Left lung (tissue), 4 donors: ENCODE measurements at regions not wholly inside any gene's neighbourhood (a gene's known extent, or its start where the extent isn't known, plus 50 kb on each side); places are given as distances from the start of the nearest gene placed in this dataset.

ENCODE experiments used
- ATAC-seq: fragments of 200-7000 bp; cut with Tn5 transposase; one replicate; pipeline ENCODE4 v1.9.1; 2020; ENCODE audit warnings: moderate library complexity
- DNase-seq, 4 donors: peaks; one replicate each; pipeline ENCODE4 v3.0.0-alpha.2; 2013 to 2020
- H3K27ac ChIP-seq, 2 donors: fragments of 200-600 bp; sonication (generic) in 1 of 2; one replicate each; pipeline versions ENCODE4 v1.5.0 to v1.8.0; 2020 to 2021
- H3K27me3 ChIP-seq, 2 donors: fragments of 200-600 bp; sonication (generic) in 1 of 2; one replicate each; pipeline versions ENCODE4 v1.5.0 to v1.8.0; 2020 to 2021
- H3K36me3 ChIP-seq, 2 donors: fragments of 200-600 bp; sonication (generic) in 1 of 2; one replicate each; pipeline versions ENCODE4 v1.5.0 to v1.8.0; 2020 to 2021
- H3K4me1 ChIP-seq, 2 donors: fragments of 200-600 bp; one replicate each; pipeline ENCODE4 v1.8.0; 2021
- H3K4me3 ChIP-seq, 2 donors: fragments of 200-600 bp; sonication (generic) in 1 of 2; one replicate each; pipeline versions ENCODE4 v1.5.0 to v1.8.0; 2020 to 2021; ENCODE audit warnings: mild to moderate bottlenecking in 1 of 2
- H3K9me3 ChIP-seq, 2 donors: fragments of 200-600 bp; sonication (generic) in 1 of 2; one replicate each; pipeline versions ENCODE4 v1.5.0 to v1.8.0; 2020 to 2021
- CTCF ChIP-seq, 2 donors: fragments of 200-600 bp; sonication (generic) in 1 of 2; IDR thresholded peaks; one replicate each; pipeline versions ENCODE4 v1.5.0 to v1.8.0; 2021; ENCODE audit warnings: antibody characterized with exemption in 2 of 2
- intact Hi-C, 2 donors: fragments of 100-400 bp; cut with DNase I; formaldehyde crosslinking; loops; one replicate each; pipeline versions ENCODE4 v1.11.2 to v1.14.2; 2022
- donor health status: DM: no; HTN: yes; CAD: no.
- donor health status: DM: no; HTN: no; CAD: no.

- H3K4me1 ChIP-seq = no peaks in the 10 kb centered on the region
- H3K36me3 ChIP-seq = no peaks in the 10 kb centered on the region
- no peak overlapping the region for H3K4me3 ChIP-seq
- ATAC-seq = no peak
- peaks cover 0 to 14% of the 10 kb centered on the region in 2 donors for H3K9me3 ChIP-seq
- H3K27ac ChIP-seq = no peak overlapping the region
- no peak for TF ChIP-seq CTCF (IDR thresholded peaks at IDR 0.05)
- no peaks in the 10 kb centered on the region for H3K27me3 ChIP-seq
- DNase-seq = peak in 1 of 4 donors; percentile 31
- intact Hi-C loops = no loop called here
These were observed 572.0 kb upstream of the PABPC4L start for GRCh38 chr4:134773497-134774000.

- no peak for TF ChIP-seq CTCF (IDR thresholded peaks at IDR 0.05)
- DNase-seq (no peak), ATAC-seq (no peak)
- Histone ChIP-seq H3K27me3 (no peaks in the 10 kb centered on the region), H3K27ac (no peak overlapping the region), H3K9me3 (no peaks in the 10 kb centered on the region), H3K4me1 (no peaks in the 10 kb centered on the region), H3K36me3 (no peaks in the 10 kb centered on the region), H3K4me3 (no peak overlapping the region)
- intact Hi-C loops = no loop called here
These were observed 560.5 kb upstream of the PABPC4L start for GRCh38 chr4:134762053-134762452.

GRCh38 chr4:134756421-134756820 lies 554.8 kb upstream of the PABPC4L start:
- intact Hi-C loops = no loop called here
- ATAC-seq (no peak), DNase-seq (no peak)
- Histone ChIP-seq H3K36me3 (no peaks in the 10 kb centered on the region), H3K4me1 (no peaks in the 10 kb centered on the region), H3K9me3 (no peaks in the 10 kb centered on the region), H3K4me3 (no peak overlapping the region), H3K27me3 (no peaks in the 10 kb centered on the region), H3K27ac (no peak overlapping the region)
- no peak for TF ChIP-seq CTCF (IDR thresholded peaks at IDR 0.05)

- no peaks in the 10 kb centered on the region for H3K27me3 ChIP-seq
- no peaks in the 10 kb centered on the region for H3K9me3 ChIP-seq
- intact Hi-C loops = no loop called here
- TF ChIP-seq CTCF (IDR thresholded peaks at IDR 0.05) = no peak
- DNase-seq (no peak), ATAC-seq (no peak)
- H3K4me3 ChIP-seq = no peak overlapping the region
- no peak overlapping the region for H3K27ac ChIP-seq
- H3K4me1 ChIP-seq = no peaks in the 10 kb centered on the region
- H3K36me3 ChIP-seq = no peaks in the 10 kb centered on the region
These were observed 552.9 kb upstream of the PABPC4L start for GRCh38 chr4:134754301-134755019.

- no peaks in the 10 kb centered on the region for H3K4me1 ChIP-seq
- H3K36me3 ChIP-seq = no peaks in the 10 kb centered on the region
- ATAC-seq (no peak), DNase-seq (no peak)
- TF ChIP-seq CTCF (IDR thresholded peaks at IDR 0.05) = no peak
- H3K9me3 ChIP-seq = no peaks in the 10 kb centered on the region
- H3K27ac ChIP-seq = no peak overlapping the region
- no peaks in the 10 kb centered on the region for H3K27me3 ChIP-seq
- intact Hi-C loops = no loop called here
- no peak overlapping the region for H3K4me3 ChIP-seq
These were observed 551.8 kb upstream of the PABPC4L start for GRCh38 chr4:134753390-134753789.
